ENCODE measurements at regions not wholly inside any gene's neighbourhood (a gene's known extent, or its start where the extent isn't known, plus 50 kb on each side); places are given as distances from the start of the nearest gene placed in this dataset.

- TF ChIP-seq, protein P1, sequence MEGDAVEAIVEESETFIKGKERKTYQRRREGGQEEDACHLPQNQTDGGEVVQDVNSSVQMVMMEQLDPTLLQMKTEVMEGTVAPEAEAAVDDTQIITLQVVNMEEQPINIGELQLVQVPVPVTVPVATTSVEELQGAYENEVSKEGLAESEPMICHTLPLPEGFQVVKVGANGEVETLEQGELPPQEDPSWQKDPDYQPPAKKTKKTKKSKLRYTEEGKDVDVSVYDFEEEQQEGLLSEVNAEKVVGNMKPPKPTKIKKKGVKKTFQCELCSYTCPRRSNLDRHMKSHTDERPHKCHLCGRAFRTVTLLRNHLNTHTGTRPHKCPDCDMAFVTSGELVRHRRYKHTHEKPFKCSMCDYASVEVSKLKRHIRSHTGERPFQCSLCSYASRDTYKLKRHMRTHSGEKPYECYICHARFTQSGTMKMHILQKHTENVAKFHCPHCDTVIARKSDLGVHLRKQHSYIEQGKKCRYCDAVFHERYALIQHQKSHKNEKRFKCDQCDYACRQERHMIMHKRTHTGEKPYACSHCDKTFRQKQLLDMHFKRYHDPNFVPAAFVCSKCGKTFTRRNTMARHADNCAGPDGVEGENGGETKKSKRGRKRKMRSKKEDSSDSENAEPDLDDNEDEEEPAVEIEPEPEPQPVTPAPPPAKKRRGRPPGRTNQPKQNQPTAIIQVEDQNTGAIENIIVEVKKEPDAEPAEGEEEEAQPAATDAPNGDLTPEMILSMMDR (IDR thresholded peaks at IDR 0.05; ENCODE audit: low read depth, low read length): no peak
- no peak for TF ChIP-seq MAX (IDR thresholded peaks at IDR 0.05; ENCODE audit: low read depth, low read length)
Measured at GRCh38 chr6:105797983-105798453, 288.1 kb upstream of the PRDM1 start.
